CD4-positive, alpha-beta memory T cell (primary cell): ENCODE measurements at regions not wholly inside any gene's neighbourhood (a gene's known extent, or its start where the extent isn't known, plus 50 kb on each side); places are given as distances from the start of the nearest gene placed in this dataset.
"Not testable (repeated sequence)": the region's sequence is repeated elsewhere in the genome, so short reads cannot be mapped to it uniquely, and the experiment has no call there.

Experiments
- CTCF ChIA-PET: fragments of 350-600 bp; sonication (Branson Sonifier 250); formaldehyde crosslinking; loops from one replicate; lab custom pipeline; 2021; ENCODE audit warnings: inconsistent platforms; ENCODE audit not compliant: partially characterized antibody; lab: Charles Lee
- POLR2A ChIA-PET: fragments of 350-600 bp; sonication (Branson Sonifier 250); formaldehyde crosslinking; loops from one replicate; lab custom pipeline; 2021; ENCODE audit not compliant: partially characterized antibody; lab: Charles Lee
- DNase-seq, 5 donors: peaks; one replicate each; pipeline versions ENCODE4 v3.0.0 to v3.0.0-alpha.2; 2020 to 2022; ENCODE audit warnings: mixed read lengths in 1 of 5
- H3K27ac ChIP-seq: one replicate; pipeline ENCODE4 v1.7.0; 2013; ENCODE audit warnings: low read depth, low read length
- H3K27me3 ChIP-seq: 2 replicates; pipeline ENCODE4 v1.7.0; 2013; ENCODE audit warnings: mild to moderate bottlenecking, low read length, moderate library complexity; ENCODE audit not compliant: insufficient read depth
- H3K36me3 ChIP-seq: 2 replicates; pipeline ENCODE4 v1.7.0; 2013; ENCODE audit warnings: mild to moderate bottlenecking, low read length, moderate library complexity; ENCODE audit not compliant: insufficient read depth
- H3K4me1 ChIP-seq: 2 replicates; pipeline ENCODE4 v1.7.0; 2013; ENCODE audit warnings: mild to moderate bottlenecking, low read length, moderate library complexity; ENCODE audit not compliant: insufficient read depth
- H3K4me3 ChIP-seq, 2 donors: one replicate each; pipeline ENCODE4 v1.7.0; 2013; ENCODE audit warnings: low read length in 2 of 2, mild to moderate bottlenecking in 1 of 2
- H3K9me3 ChIP-seq, 2 donors: one replicate each; pipeline ENCODE4 v1.7.0; 2013; ENCODE audit warnings: low read length in 2 of 2, control low read depth in 1 of 2; ENCODE audit not compliant: control insufficient read depth in 1 of 2
- H3K27ac Mint-ChIP-seq, 7 donors: one replicate each; pipeline ENCODE4 v1.8.0; 2020 to 2021; ENCODE audit warnings: mixed read lengths in 7 of 7, mild to moderate bottlenecking in 6 of 7, inconsistent platforms in 3 of 7, moderate library complexity in 3 of 7
- H3K27me3 Mint-ChIP-seq, 2 donors: one replicate each; pipeline ENCODE4 v1.8.0; 2020 to 2021; ENCODE audit warnings: mixed read lengths in 2 of 2
- H3K36me3 Mint-ChIP-seq, 2 donors: one replicate each; pipeline ENCODE4 v1.8.0; 2020 to 2021; ENCODE audit warnings: mixed read lengths in 2 of 2, inconsistent platforms in 1 of 2, mild to moderate bottlenecking in 1 of 2
- H3K4me1 Mint-ChIP-seq, 4 donors: one replicate each; pipeline ENCODE4 v1.8.0; 2020 to 2021; ENCODE audit warnings: mixed read lengths in 4 of 4, mild to moderate bottlenecking in 1 of 4
- H3K4me3 Mint-ChIP-seq, 8 donors: one replicate each; pipeline ENCODE4 v1.8.0; 2020 to 2021; ENCODE audit warnings: mixed read lengths in 8 of 8, mild to moderate bottlenecking in 7 of 8, moderate library complexity in 6 of 8, inconsistent platforms in 3 of 8
- H3K9me3 Mint-ChIP-seq, 8 donors: one replicate each; pipeline ENCODE4 v1.8.0; 2020 to 2021; ENCODE audit warnings: mixed read lengths in 8 of 8, mild to moderate bottlenecking in 5 of 8, inconsistent platforms in 3 of 8, moderate library complexity in 1 of 8
- intact Hi-C: fragments of 100-400 bp; cut with micrococcal nuclease; formaldehyde crosslinking; loops from one replicate; pipeline ENCODE4 v1.15.1; 2023

DNA sequence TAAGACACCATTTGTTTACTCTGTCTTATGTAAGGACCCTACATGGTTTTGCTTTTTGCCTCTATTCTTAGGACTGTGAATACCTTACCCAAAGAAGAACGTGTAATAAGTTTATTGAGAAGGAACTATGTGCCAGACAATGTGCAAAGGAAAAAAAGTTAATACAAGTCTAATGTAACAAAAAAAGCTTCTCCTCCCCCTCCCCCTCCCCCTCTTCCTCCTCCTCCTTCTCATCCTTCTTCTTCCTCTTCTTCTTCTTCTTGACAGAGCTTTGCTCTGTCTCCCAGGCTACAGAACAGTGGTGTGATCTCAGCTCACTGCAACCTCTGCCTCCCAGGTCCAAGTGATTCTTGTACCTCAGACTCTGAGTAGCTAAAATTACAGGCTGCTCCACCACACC, 50.9 kb upstream of the MITF start:
- H3K27ac Mint-ChIP-seq = no peak overlapping the region
- Histone ChIP-seq H3K4me1 (no peaks in the 10 kb centered on the region), H3K27me3 (no peaks in the 10 kb centered on the region), H3K4me3 (no peak overlapping the region), H3K27ac (no peak overlapping the region), H3K9me3 (no peaks in the 10 kb centered on the region), H3K36me3 (no peaks in the 10 kb centered on the region)
- H3K36me3 Mint-ChIP-seq = no peaks in the 10 kb centered on the region
- intact Hi-C loops = no loop called here
- H3K4me3 Mint-ChIP-seq = no peak overlapping the region
- ChIA-PET POLR2A (no interaction called here), CTCF (no interaction called here)
- peaks cover 0 to 2% (median 0%) of the 10 kb centered on the region in 8 donors for H3K9me3 Mint-ChIP-seq
- no peak for DNase-seq
- H3K27me3 Mint-ChIP-seq = peaks cover 2% of the 10 kb centered on the region in 2 donors
- no peaks in the 10 kb centered on the region for H3K4me1 Mint-ChIP-seq

DNA sequence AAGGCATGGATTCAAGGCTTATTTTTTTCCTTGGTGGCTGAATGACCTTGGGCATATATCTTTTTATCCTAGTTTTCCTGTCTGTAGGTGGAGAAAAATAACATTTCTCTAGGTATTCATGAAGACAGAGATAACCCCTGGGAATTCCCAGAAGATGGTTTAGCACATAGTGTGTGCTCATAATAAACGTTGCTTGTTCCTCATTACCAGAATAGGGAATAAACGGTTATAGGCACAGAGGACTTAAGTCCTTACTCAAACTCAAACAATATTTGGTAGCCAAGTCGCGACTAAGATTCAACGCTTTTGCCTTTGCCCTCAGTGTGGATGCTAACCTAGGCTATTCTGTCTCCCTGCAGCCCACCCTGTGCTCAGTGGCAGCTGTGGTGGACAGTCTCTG, 51.6 kb upstream of the MITF start:
- Histone ChIP-seq H3K4me3 (no peak overlapping the region), H3K9me3 (no peaks in the 10 kb centered on the region), H3K36me3 (no peaks in the 10 kb centered on the region), H3K27ac (no peak overlapping the region), H3K27me3 (no peaks in the 10 kb centered on the region), H3K4me1 (no peaks in the 10 kb centered on the region)
- no peaks in the 10 kb centered on the region for H3K4me1 Mint-ChIP-seq
- no peak overlapping the region for H3K27ac Mint-ChIP-seq
- CTCF ChIA-PET = no interaction called here
- H3K9me3 Mint-ChIP-seq = peaks cover 0 to 2% (median 0%) of the 10 kb centered on the region in 8 donors
- H3K36me3 Mint-ChIP-seq = no peaks in the 10 kb centered on the region
- intact Hi-C loops = no loop called here
- POLR2A ChIA-PET = no interaction called here
- H3K4me3 Mint-ChIP-seq = no peak overlapping the region
- DNase-seq = no peak
- H3K27me3 Mint-ChIP-seq = peaks cover 2% of the 10 kb centered on the region in 2 donors

DNA sequence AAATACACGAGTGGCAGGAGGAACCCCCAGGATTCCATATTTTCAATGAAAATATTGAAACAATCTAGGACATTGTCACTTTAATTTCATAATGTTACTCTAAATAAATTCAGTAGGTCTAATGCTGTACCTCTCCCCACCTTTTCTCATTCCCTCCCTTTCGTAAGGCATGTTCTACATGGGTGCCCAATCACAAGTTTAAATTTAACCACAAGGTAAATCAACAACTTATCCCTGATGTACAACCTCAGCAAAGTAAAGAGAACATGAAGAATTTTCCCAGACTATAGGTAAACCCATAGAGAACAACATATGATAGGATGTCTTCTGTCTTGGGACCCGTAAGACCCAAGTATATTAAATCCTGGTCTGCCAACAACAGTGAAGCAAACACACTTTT, 53.2 kb upstream of the MITF start:
- CTCF ChIA-PET = no interaction called here
- intact Hi-C loops = no loop called here

DNA sequence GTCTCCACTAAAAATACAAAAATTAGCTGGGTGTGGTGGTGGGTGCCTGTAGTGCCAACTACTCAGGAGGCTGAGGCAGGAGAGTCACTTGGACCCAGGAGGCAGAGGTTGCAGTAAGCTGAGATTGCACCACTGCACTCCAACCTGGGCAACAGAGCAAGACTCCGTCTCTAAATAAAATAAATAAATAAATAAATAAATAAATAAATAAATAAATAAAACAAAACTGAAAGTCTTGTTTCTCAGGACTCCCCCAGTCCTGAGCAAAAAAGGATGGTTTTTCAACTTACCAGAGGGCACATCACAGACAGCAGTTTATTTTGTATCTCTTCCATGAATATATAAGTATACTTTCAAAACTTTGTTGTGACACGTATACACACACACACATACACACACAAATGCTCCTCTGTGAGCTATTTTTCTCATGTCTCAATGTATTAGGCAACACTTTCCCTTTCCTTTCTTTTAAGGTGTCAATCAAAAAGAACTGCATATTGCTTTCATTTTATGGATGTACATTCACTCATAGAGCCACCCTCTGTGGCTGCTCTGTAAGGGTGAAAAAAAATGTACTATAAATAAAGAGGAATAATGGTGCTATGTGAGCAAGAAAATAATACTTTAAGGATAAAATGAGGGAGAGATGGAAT, 54.8 kb upstream of the MITF start:
- Histone ChIP-seq H3K4me1 (no peaks in the 10 kb centered on the region), H3K27me3 (no peaks in the 10 kb centered on the region), H3K4me3 (no peak overlapping the region), H3K27ac (no peak overlapping the region), H3K9me3 (no peaks in the 10 kb centered on the region), H3K36me3 (no peaks in the 10 kb centered on the region)
- ChIA-PET CTCF (no interaction called here), POLR2A (no interaction called here)
- Mint-ChIP-seq H3K4me3 (no peak overlapping the region), H3K27me3 (peaks cover 2% of the 10 kb centered on the region in 2 donors), H3K36me3 (no peaks in the 10 kb centered on the region), H3K9me3 (peaks cover 0 to 2% (median 0%) of the 10 kb centered on the region in 8 donors), H3K27ac (no peak overlapping the region), H3K4me1 (no peaks in the 10 kb centered on the region)
- intact Hi-C loops = no loop called here
- no peak for DNase-seq

More for the DNA sequence above, 53.2 kb upstream of the MITF start:
- Mint-ChIP-seq H3K4me1 (no peaks in the 10 kb centered on the region), H3K27ac (no peak overlapping the region), H3K4me3 (no peak overlapping the region), H3K9me3 (peaks cover 0 to 2% (median 0%) of the 10 kb centered on the region in 8 donors), H3K36me3 (no peaks in the 10 kb centered on the region), H3K27me3 (peaks cover 2% of the 10 kb centered on the region in 2 donors)
- H3K9me3 ChIP-seq = no peaks in the 10 kb centered on the region
- POLR2A ChIA-PET = no interaction called here
- no peak overlapping the region for H3K27ac ChIP-seq
- no peak for DNase-seq
- no peaks in the 10 kb centered on the region for H3K4me1 ChIP-seq
- H3K4me3 ChIP-seq = no peak overlapping the region
- no peaks in the 10 kb centered on the region for H3K36me3 ChIP-seq
- H3K27me3 ChIP-seq = no peaks in the 10 kb centered on the region

DNA sequence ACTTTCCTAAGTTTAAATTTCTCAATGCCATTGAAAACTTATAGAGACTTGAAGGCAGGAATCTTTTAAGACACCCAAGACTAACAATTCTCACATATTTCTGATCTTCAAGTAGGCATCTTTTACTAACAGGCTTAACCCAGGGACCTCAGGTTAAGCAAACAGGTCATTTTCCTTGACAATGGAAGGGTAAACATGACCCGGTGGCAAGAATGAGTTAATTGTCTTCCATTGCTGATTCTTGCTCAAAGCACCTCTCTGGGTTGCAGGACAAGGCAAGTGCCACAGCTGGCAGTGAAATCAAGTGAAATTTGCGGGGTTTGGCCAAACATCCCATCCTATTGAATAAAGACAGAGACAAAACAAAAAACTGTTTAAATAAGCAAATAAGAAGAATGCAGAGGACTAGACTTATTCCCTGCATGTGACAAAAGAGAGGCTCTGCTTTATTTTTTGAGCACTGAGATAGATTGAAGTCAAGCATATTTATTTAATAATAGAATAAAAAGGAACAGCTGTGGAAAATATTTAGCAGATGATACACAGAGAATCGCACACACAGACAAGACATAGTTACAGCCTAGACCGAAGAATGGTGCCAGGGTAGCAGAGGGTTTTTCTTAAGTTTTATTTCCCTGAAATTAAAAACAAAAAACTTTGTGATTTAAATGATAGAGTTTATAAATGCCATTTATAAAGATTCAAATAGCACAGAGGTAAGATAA, 56.0 kb upstream of the MITF start:
- Histone ChIP-seq H3K9me3 (no peaks in the 10 kb centered on the region), H3K36me3 (no peaks in the 10 kb centered on the region), H3K27ac (no peak overlapping the region), H3K4me3 (no peak overlapping the region), H3K27me3 (no peaks in the 10 kb centered on the region), H3K4me1 (no peaks in the 10 kb centered on the region)
- no peaks in the 10 kb centered on the region for H3K36me3 Mint-ChIP-seq
- no peaks in the 10 kb centered on the region for H3K4me1 Mint-ChIP-seq
- peaks cover 0 to 4% of the 10 kb centered on the region in 2 donors for H3K27me3 Mint-ChIP-seq
- intact Hi-C loops = no loop called here
- no peak for DNase-seq
- H3K4me3 Mint-ChIP-seq = no peak overlapping the region
- no peak overlapping the region for H3K27ac Mint-ChIP-seq
- POLR2A ChIA-PET = no interaction called here
- peaks cover 0 to 3% (median 0%) of the 10 kb centered on the region in 8 donors for H3K9me3 Mint-ChIP-seq
- CTCF ChIA-PET = no interaction called here

DNA sequence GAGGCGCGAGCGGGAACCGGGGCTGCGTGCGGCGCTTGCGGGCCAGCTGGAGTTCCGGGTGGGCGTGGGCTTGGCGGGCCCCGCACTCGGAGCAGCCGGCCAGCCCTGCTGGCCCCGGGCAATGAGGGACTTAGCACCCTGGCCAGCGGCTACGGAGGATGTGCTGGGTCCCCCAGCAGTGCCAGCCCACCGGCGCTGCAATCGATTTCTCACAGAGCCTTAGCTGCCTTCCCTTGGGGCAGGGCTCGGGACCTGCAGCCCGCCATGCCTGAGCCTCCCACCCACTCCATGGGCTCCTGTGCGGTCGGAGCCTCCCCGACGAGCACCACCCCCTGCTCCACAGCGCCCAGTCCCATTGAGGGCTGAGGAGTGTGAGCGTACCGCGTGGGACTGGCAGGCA, 61.8 kb upstream of the MITF start:
- POLR2A ChIA-PET, CTCF ChIA-PET: not testable (repeated sequence)

DNA sequence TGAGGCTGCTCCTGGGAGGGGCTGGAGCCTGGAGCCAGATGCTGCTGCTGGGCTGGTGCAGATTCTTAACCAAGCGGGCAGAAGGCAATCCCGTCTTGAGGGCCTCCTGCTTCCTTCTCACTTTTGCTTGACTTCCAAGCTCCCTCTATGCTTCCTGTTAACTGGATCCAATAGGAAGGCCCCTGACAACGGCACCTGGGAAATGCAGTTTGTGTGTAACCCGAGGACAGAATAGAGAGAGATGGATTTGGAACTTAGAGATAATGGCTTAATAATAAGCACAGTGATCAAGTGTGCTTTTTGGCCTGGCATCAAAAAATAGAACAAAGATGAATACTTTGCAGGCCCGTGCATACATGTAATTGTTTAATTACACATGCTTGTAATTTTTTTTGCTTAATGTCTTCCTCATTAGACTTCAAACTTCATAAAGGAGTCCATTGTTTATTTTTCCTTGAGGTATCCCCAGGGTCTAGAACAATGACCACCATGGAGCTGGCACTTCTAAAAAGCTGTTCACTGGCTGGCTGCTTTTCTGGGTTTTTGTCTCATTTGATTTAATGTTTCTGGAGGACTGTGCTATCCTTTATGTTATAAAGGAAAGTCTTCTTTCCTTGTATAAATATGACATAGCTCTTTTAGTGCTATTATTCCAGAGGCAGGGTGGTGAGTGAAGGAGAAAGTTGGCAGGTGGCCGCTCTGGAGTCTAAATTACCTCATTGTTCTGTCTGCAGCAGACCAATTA, 63.3 kb upstream of the MITF start:
- POLR2A ChIA-PET = no interaction called here
- no peaks in the 10 kb centered on the region for H3K4me1 Mint-ChIP-seq
- no peak overlapping the region for H3K4me3 Mint-ChIP-seq
- Histone ChIP-seq H3K27me3 (no peaks in the 10 kb centered on the region), H3K9me3 (no peaks in the 10 kb centered on the region), H3K36me3 (no peaks in the 10 kb centered on the region), H3K27ac (no peak overlapping the region), H3K4me3 (no peak overlapping the region), H3K4me1 (no peaks in the 10 kb centered on the region)
- H3K27me3 Mint-ChIP-seq = peaks cover 4 to 5% of the 10 kb centered on the region in 2 donors
- peaks cover 0 to 3% (median 0%) of the 10 kb centered on the region in 8 donors for H3K9me3 Mint-ChIP-seq
- no peak overlapping the region for H3K27ac Mint-ChIP-seq
- H3K36me3 Mint-ChIP-seq = no peaks in the 10 kb centered on the region
- intact Hi-C loops = no loop called here
- CTCF ChIA-PET = no interaction called here
- no peak for DNase-seq

More for the DNA sequence above, 61.8 kb upstream of the MITF start:
- H3K27me3 Mint-ChIP-seq, H3K4me3 Mint-ChIP-seq, H3K9me3 Mint-ChIP-seq, intact Hi-C loops, H3K36me3 Mint-ChIP-seq, H3K9me3 ChIP-seq, H3K4me1 ChIP-seq, DNase-seq, H3K36me3 ChIP-seq, H3K27ac ChIP-seq, H3K4me1 Mint-ChIP-seq, H3K27ac Mint-ChIP-seq, H3K4me3 ChIP-seq, H3K27me3 ChIP-seq: not testable (repeated sequence)
